ENCODE measurements at regions not wholly inside any gene's neighbourhood (a gene's known extent, or its start where the extent isn't known, plus 50 kb on each side); places are given as distances from the start of the nearest gene placed in this dataset.

- TF ChIP-seq GATA3 (IDR thresholded peaks at IDR 0.05; ENCODE audit: low read depth, low read length) = no peak
- TF ChIP-seq GATA2 (IDR thresholded peaks at IDR 0.05; ENCODE audit: low read depth, low read length) = no peak
Measured at GRCh38 chr2:83674050-83674449, 785.0 kb downstream of the SUCLG1 start.

- TF ChIP-seq GATA2 (IDR thresholded peaks at IDR 0.05; ENCODE audit: low read depth, low read length) (no peak), GATA3 (IDR thresholded peaks at IDR 0.05; ENCODE audit: low read depth, low read length) (no peak)
Measured at GRCh38 chr2:83665894-83666293, 793.2 kb downstream of the SUCLG1 start.

- TF ChIP-seq GATA3 (IDR thresholded peaks at IDR 0.05; ENCODE audit: low read depth, low read length) (no peak), GATA2 (IDR thresholded peaks at IDR 0.05; ENCODE audit: low read depth, low read length) (no peak)
Measured at GRCh38 chr2:83665154-83665553, 793.9 kb downstream of the SUCLG1 start.

DNA sequence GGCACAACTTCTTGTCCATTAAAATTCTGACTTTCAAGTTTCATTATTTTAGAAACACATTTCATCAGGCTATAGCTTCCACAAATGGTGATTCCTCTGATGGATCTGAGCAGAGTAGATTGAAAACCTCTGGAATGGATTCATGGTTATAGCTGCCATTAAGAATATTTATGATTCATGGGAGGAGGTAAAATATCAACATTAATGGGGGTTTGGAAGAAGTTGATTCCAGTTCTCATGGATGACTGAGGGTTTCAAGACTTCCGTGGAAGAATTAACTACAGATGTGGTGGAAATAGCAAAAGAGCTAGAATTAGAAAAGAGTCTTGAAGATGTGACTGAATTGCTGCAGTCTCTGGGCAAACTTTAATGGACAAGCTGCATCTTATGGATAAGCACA is 797.4 kb downstream of the SUCLG1 start:
- TF ChIP-seq GATA3 (IDR thresholded peaks at IDR 0.05; ENCODE audit: low read depth, low read length) = no peak
- no peak for TF ChIP-seq GATA2 (IDR thresholded peaks at IDR 0.05; ENCODE audit: low read depth, low read length)

DNA sequence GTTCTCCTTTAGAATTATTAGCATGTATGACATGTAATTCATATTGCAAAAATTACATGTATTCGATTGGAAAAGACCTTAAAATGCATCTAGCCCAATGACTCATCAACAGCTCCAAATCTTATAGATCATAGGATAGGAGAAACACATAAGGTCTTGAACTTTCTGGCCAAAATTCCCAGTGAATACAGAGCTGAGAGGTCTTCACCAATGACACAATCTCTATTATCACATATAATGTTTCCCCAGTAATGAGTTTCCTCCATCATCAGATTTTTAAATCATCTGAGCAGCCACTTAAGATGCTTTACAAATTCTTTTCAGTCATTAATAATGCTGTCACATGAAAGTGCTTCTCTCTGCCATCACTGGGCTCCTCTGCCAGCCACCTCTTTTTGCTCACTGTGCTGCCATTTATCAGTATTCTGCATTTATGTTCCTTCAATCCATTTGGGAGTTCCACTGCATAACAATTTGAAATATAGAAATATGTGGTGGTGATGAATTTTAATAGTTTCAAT is 804.9 kb downstream of the SUCLG1 start:
- TF ChIP-seq GATA2 (IDR thresholded peaks at IDR 0.05; ENCODE audit: low read depth, low read length) = no peak
- TF ChIP-seq GATA3 (IDR thresholded peaks at IDR 0.05; ENCODE audit: low read depth, low read length) = no peak

- no peak for TF ChIP-seq GATA2 (IDR thresholded peaks at IDR 0.05; ENCODE audit: low read depth, low read length)
- TF ChIP-seq GATA3 (IDR thresholded peaks at IDR 0.05; ENCODE audit: low read depth, low read length) = no peak
Measured at GRCh38 chr2:83650898-83651297, 808.2 kb downstream of the SUCLG1 start.

- TF ChIP-seq GATA3 (IDR thresholded peaks at IDR 0.05; ENCODE audit: low read depth, low read length) = no peak
- TF ChIP-seq GATA2 (IDR thresholded peaks at IDR 0.05; ENCODE audit: low read depth, low read length) = no peak
Measured at GRCh38 chr2:83650161-83650560, 808.9 kb downstream of the SUCLG1 start.

DNA sequence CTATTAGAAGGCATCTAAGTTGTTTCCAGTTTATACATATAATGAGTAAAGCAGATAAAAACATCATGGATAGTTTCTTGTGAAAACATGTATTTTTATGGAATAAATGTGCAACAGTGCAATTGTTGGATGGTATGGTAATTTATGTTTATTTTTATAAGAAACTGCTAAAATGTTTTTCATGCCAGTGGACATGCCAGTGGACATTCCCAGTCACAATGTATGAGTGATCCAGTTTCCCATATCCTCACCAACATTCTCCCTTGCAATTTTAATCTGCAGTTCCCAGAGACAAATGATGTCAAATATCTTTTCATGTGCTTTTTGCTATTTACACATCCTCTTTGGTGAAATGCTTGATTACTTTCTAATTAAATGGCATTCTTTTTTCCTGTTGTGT is 818.6 kb downstream of the SUCLG1 start:
- TF ChIP-seq GATA3 (IDR thresholded peaks at IDR 0.05; ENCODE audit: low read depth, low read length) = no peak
- TF ChIP-seq GATA2 (IDR thresholded peaks at IDR 0.05; ENCODE audit: low read depth, low read length) = no peak

GRCh38 chr2:83633423-83633822 is 825.7 kb downstream of the SUCLG1 start:
- TF ChIP-seq GATA3 (IDR thresholded peaks at IDR 0.05; ENCODE audit: low read depth, low read length) (no peak), GATA2 (IDR thresholded peaks at IDR 0.05; ENCODE audit: low read depth, low read length) (no peak)

DNA sequence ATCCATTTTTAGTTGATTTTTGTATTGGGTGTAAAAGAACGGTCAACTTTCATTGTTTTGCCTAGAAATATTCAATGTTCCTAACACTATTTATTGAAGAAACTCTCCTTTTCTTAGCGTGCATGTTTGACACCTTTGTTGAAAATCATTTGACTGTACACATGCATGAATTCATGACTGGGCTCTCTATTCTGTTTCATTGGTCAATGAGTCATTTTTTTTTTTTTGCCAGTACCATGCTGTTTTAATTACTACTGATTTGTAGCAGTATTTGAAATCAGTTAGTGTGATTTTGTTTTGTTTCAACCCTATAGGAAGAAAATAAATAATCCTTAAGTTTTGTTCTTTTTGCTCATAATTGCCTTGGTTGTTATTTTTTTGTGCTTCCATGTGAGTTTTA is 828.7 kb downstream of the SUCLG1 start:
- no peak for TF ChIP-seq GATA3 (IDR thresholded peaks at IDR 0.05; ENCODE audit: low read depth, low read length)
- TF ChIP-seq GATA2 (IDR thresholded peaks at IDR 0.05; ENCODE audit: low read depth, low read length) = no peak

DNA sequence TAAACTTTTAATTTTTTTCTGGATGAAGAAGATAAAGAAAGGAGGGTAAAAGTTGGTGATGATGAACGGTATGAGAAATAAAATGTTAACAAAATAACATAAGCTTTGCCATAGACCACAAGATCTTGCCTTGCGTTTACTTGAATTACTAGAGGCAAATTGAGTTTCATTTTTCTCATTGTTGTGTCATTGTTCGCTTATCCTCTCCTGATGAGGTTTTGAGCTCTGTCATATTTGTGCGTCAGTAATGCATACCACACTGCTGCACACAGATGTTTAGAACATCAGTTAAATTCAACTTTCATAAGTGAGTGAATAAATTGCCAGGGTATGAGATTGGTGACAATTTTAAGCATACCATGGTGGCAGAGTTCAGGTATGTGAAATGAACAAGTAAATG is 843.6 kb downstream of the SUCLG1 start:
- TF ChIP-seq GATA2 (IDR thresholded peaks at IDR 0.05; ENCODE audit: low read depth, low read length) (no peak), GATA3 (IDR thresholded peaks at IDR 0.05; ENCODE audit: low read depth, low read length) (no peak)

- no peak for TF ChIP-seq GATA3 (IDR thresholded peaks at IDR 0.05; ENCODE audit: low read depth, low read length)
- no peak for TF ChIP-seq GATA2 (IDR thresholded peaks at IDR 0.05; ENCODE audit: low read depth, low read length)
Measured at GRCh38 chr2:83613178-83613577, 845.9 kb downstream of the SUCLG1 start.

GRCh38 chr2:83602753-83603152 is 856.3 kb downstream of the SUCLG1 start:
- TF ChIP-seq GATA3 (IDR thresholded peaks at IDR 0.05; ENCODE audit: low read depth, low read length) (no peak), GATA2 (IDR thresholded peaks at IDR 0.05; ENCODE audit: low read depth, low read length) (no peak)

GRCh38 chr2:83596592-83597282 is 862.3 kb downstream of the SUCLG1 start:
- TF ChIP-seq GATA2 (IDR thresholded peaks at IDR 0.05; ENCODE audit: low read depth, low read length) (no peak), GATA3 (IDR thresholded peaks at IDR 0.05; ENCODE audit: low read depth, low read length) (no peak)

DNA sequence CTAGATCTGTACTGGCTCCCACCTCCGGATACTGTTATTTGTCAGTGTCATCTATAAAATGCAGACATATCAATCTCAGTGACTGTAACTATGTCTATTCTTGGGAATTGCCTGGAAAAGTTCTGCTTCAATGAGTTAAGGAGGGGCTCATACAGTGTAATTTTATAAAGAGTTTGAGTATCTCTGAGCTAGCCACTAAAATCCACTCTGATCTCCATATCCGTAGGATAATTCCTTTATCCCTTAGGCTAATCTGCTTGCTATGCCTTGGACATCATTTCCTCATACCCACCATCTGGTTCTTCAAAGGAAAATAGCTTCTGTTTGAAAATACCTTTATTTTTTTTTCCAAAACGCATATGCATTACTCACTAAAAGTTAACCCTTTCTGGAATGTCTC is 863.2 kb downstream of the SUCLG1 start:
- TF ChIP-seq GATA3 (IDR thresholded peaks at IDR 0.05; ENCODE audit: low read depth, low read length) = no peak
- TF ChIP-seq GATA2 (IDR thresholded peaks at IDR 0.05; ENCODE audit: low read depth, low read length) = no peak

All from SH-SY5Y (cell line).